Gastrocnemius medialis (tissue), 4 donors: ENCODE measurements at regions not wholly inside any gene's neighbourhood (a gene's known extent, or its start where the extent isn't known, plus 50 kb on each side); places are given as distances from the start of the nearest gene placed in this dataset.

Source experiments
- POLR2A ChIP-seq, 2 donors: fragments of 450-650 bp; IDR thresholded peaks; one replicate each; pipeline ENCODE4 v1.6.1; 2017; ENCODE audit warnings: antibody characterized with exemption in 2 of 2, mild to moderate bottlenecking in 2 of 2, moderate library complexity in 2 of 2
- TF ChIP-seq, protein P1 (sequence below), 5 experiments: fragments of 450-650 bp in 3 of 5; fragments of 200-600 bp in 2 of 5; sonication (generic) in 2 of 5; IDR thresholded peaks in 4 of 5; conservative IDR thresholded peaks in 1 of 5; 1 replicate in 4 of 5; 2 replicates in 1 of 5; pipeline ENCODE4 v1.5.1; 2016 to 2019; ENCODE audit warnings: antibody characterized with exemption in 5 of 5, mild to moderate bottlenecking in 3 of 5, moderate library complexity in 3 of 5

- TF ChIP-seq, protein P1, sequence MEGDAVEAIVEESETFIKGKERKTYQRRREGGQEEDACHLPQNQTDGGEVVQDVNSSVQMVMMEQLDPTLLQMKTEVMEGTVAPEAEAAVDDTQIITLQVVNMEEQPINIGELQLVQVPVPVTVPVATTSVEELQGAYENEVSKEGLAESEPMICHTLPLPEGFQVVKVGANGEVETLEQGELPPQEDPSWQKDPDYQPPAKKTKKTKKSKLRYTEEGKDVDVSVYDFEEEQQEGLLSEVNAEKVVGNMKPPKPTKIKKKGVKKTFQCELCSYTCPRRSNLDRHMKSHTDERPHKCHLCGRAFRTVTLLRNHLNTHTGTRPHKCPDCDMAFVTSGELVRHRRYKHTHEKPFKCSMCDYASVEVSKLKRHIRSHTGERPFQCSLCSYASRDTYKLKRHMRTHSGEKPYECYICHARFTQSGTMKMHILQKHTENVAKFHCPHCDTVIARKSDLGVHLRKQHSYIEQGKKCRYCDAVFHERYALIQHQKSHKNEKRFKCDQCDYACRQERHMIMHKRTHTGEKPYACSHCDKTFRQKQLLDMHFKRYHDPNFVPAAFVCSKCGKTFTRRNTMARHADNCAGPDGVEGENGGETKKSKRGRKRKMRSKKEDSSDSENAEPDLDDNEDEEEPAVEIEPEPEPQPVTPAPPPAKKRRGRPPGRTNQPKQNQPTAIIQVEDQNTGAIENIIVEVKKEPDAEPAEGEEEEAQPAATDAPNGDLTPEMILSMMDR (IDR thresholded peaks at IDR 0.05 in 4 of 5, conservative IDR thresholded peaks at IDR 0.05 in 1 of 5), result no peak
- no peak for TF ChIP-seq POLR2A (IDR thresholded peaks at IDR 0.05)
Observed at GRCh38 chr3:170806141-170806540, 63.9 kb downstream of the RPL22L1 start.
